Fibroblast of lung (primary cell): ENCODE measurements at regions not wholly inside any gene's neighbourhood (a gene's known extent, or its start where the extent isn't known, plus 50 kb on each side); places are given as distances from the start of the nearest gene placed in this dataset.

Experiments
- DNase-seq, 2 donors: peaks; one replicate each; pipeline versions ENCODE4 v3.0.0 to v3.0.0-alpha.2; 2010; ENCODE audit warnings: low read depth in 2 of 2
- H2AFZ ChIP-seq: 2 replicates; pipeline ENCODE4 v1.5.1; 2012; ENCODE audit warnings: low read length, control low read depth, inconsistent platforms
- H3K27ac ChIP-seq: 2 replicates; pipeline ENCODE4 v1.5.1; 2011; ENCODE audit warnings: low read length, control low read depth; ENCODE audit not compliant: insufficient read depth
- H3K27me3 ChIP-seq: 2 replicates; pipeline ENCODE4 v1.5.1; 2011; ENCODE audit warnings: mild to moderate bottlenecking, low read length; ENCODE audit not compliant: control insufficient read depth, insufficient read depth
- H3K36me3 ChIP-seq: 2 replicates; pipeline ENCODE4 v1.5.1; 2011; ENCODE audit warnings: low read length; ENCODE audit not compliant: control insufficient read depth, insufficient read depth
- H3K4me1 ChIP-seq: 2 replicates; pipeline ENCODE4 v1.5.1; 2011; ENCODE audit warnings: low read length; ENCODE audit not compliant: control insufficient read depth, insufficient read depth; ENCODE audit errors: extremely low read depth
- H3K4me2 ChIP-seq: 2 replicates; pipeline ENCODE4 v1.5.1; 2011; ENCODE audit warnings: low read length, control low read depth; ENCODE audit not compliant: insufficient read depth; ENCODE audit errors: extremely low read depth
- H3K4me3 ChIP-seq, 4 experiments: fragments of 200-600 bp in 1 of 4; sonication (generic) in 1 of 4; replicated peaks in 1 of 4; 2 replicates each; pipeline ENCODE4 v1.5.1; 2011 to 2016; ENCODE audit warnings: low read length in 4 of 4, low read depth in 3 of 4, mild to moderate bottlenecking in 3 of 4, control low read depth in 2 of 4, inconsistent platforms in 1 of 4, mixed read lengths in 1 of 4; ENCODE audit not compliant: insufficient read depth in 1 of 4; ENCODE audit errors: control extremely low read depth in 1 of 4
- H3K79me2 ChIP-seq: 2 replicates; pipeline ENCODE4 v1.5.1; 2012; ENCODE audit warnings: mild to moderate bottlenecking, low read length, inconsistent platforms; ENCODE audit not compliant: control insufficient read depth, insufficient read depth
- H3K9ac ChIP-seq: 2 replicates; pipeline ENCODE4 v1.5.1; 2011; ENCODE audit warnings: mild to moderate bottlenecking, low read length, control low read depth; ENCODE audit not compliant: insufficient read depth
- H3K9me3 ChIP-seq: 2 replicates; pipeline ENCODE4 v1.5.1; 2012; ENCODE audit warnings: low read depth, low read length; ENCODE audit not compliant: control insufficient read depth, insufficient read depth
- H4K20me1 ChIP-seq: 2 replicates; pipeline ENCODE4 v1.5.1; 2011; ENCODE audit warnings: low read length; ENCODE audit not compliant: control insufficient read depth, insufficient read depth; ENCODE audit errors: extremely low read depth
- EZH2 ChIP-seq: IDR thresholded peaks from 2 replicates; pipeline ENCODE4 v1.5.1; 2012; ENCODE audit warnings: low read length, control low read depth, mild to moderate bottlenecking; ENCODE audit errors: missing control alignments
- TF ChIP-seq, protein P1 (sequence below), 2 donors: IDR thresholded peaks in 1 of 2; conservative IDR thresholded peaks in 1 of 2; 1 replicate in 1 of 2; 2 replicates in 1 of 2; pipeline ENCODE4 v1.5.1; 2011 to 2012; ENCODE audit warnings: low read length in 2 of 2, control low read depth in 1 of 2, inconsistent platforms in 1 of 2, low read depth in 1 of 2, mild to moderate bottlenecking in 1 of 2

DNA sequence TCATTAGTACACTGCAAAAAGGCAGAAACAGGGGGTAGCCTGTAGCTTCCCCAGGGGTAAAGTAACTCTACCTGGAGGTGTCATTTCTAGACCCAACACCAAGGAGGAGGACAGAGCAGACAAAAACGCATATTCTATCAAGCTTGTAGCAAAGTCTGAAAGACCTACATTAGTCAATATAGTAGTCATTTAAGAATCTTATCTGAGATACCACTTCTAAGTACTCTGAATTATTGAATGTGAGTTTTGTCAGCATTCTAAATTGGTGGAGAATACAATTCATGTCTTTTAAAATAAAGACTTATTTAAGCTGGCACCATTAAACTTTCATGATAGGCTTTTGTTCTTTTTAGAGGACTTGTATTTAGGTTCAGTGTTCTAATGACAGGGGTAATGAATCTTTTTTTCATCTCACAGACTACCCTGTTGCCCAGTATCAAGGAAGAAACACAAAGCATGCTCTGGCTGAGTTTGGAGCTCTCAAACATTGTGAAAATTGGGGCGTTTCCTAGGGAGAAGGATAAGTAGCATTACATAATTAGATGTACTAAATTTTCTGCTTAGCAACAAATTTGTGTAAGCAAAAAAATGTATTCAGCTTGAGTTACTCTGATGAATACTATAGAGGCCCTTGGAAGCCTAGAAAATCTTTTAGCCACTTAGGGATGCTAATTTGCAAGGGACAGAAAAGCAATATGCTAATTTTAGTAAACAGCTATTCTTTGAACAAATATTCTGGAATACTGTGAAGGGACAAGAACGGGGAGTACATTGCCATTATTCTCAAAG lies 255.4 kb upstream of the HSF2 start:
- no peaks in the 10 kb centered on the region for H3K79me2 ChIP-seq
- no peak overlapping the region for H3K27ac ChIP-seq
- H3K9ac ChIP-seq, result no peak overlapping the region
- no peak for DNase-seq
- H3K4me3 ChIP-seq, result no peak overlapping the region
- no peaks in the 10 kb centered on the region for H3K9me3 ChIP-seq
- no peak overlapping the region for H3K4me2 ChIP-seq
- no peaks in the 10 kb centered on the region for H4K20me1 ChIP-seq
- no peaks in the 10 kb centered on the region for H3K4me1 ChIP-seq
- no peaks in the 10 kb centered on the region for H3K27me3 ChIP-seq
- TF ChIP-seq EZH2, result no peak
- TF ChIP-seq, protein P1, sequence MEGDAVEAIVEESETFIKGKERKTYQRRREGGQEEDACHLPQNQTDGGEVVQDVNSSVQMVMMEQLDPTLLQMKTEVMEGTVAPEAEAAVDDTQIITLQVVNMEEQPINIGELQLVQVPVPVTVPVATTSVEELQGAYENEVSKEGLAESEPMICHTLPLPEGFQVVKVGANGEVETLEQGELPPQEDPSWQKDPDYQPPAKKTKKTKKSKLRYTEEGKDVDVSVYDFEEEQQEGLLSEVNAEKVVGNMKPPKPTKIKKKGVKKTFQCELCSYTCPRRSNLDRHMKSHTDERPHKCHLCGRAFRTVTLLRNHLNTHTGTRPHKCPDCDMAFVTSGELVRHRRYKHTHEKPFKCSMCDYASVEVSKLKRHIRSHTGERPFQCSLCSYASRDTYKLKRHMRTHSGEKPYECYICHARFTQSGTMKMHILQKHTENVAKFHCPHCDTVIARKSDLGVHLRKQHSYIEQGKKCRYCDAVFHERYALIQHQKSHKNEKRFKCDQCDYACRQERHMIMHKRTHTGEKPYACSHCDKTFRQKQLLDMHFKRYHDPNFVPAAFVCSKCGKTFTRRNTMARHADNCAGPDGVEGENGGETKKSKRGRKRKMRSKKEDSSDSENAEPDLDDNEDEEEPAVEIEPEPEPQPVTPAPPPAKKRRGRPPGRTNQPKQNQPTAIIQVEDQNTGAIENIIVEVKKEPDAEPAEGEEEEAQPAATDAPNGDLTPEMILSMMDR (conservative IDR thresholded peaks at IDR 0.05 in 1 of 2, IDR thresholded peaks at IDR 0.05 in 1 of 2; ENCODE audit: low read depth in 1 of 2, low read length in 2 of 2), result no peak
- no peaks in the 10 kb centered on the region for H3K36me3 ChIP-seq
- H2AFZ ChIP-seq, result no peak overlapping the region

DNA sequence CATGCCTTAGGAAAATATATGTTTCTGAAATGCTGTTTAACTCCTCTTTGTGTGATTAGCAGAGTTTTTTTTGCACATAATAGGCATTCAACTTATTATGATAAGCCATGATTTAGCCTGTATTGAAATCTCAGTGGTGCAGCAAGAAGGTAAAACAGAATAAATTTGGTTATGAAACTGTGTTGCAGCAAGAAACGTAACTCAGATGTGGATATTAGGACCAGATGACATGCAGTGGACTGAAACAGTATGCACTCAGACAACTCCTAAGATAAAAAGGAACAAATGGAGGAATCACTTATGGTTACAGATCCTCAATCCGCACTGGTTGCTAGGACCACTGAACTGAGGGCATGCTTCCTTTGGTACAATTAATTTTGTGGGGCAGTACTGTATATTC lies 254.2 kb upstream of the HSF2 start:
- Histone ChIP-seq H3K4me2 (no peak overlapping the region), H3K27me3 (no peaks in the 10 kb centered on the region), H3K9me3 (no peaks in the 10 kb centered on the region), H3K79me2 (no peaks in the 10 kb centered on the region), H3K4me1 (no peaks in the 10 kb centered on the region), H3K36me3 (no peaks in the 10 kb centered on the region), H3K9ac (no peak overlapping the region), H2AFZ (no peak overlapping the region), H4K20me1 (no peaks in the 10 kb centered on the region), H3K27ac (no peak overlapping the region), H3K4me3 (no peak overlapping the region)
- no peak for DNase-seq
- TF ChIP-seq EZH2, result no peak
- TF ChIP-seq, protein P1 (conservative IDR thresholded peaks at IDR 0.05 in 1 of 2, IDR thresholded peaks at IDR 0.05 in 1 of 2; ENCODE audit: low read depth in 1 of 2, low read length in 2 of 2), result no peak

DNA sequence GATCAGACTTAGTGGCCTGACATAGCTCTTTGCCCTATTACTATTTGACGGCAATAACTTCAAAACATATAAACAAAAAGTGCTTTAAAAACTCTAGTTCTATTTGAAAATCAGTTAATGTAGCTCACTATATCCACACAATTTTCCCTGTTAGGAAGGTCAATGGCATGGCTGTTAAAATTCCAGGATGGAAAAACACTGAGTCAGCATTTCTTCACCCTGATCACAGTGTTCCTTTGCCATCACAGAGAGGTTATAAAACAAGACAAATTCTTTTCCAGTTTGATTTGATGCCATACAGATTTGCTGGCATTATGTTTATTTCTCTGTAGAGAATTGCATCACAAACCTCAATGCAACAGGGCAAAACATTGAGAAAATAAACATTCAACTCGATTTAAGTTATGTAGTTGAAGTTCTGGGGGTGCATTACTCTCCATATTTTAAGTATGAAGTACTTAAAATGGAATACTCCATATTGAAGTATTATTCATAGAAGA lies 253.7 kb upstream of the HSF2 start:
- no peak for DNase-seq
- Histone ChIP-seq H3K4me3 (no peak overlapping the region), H3K9me3 (no peaks in the 10 kb centered on the region), H3K4me2 (no peak overlapping the region), H3K27ac (no peak overlapping the region), H4K20me1 (no peaks in the 10 kb centered on the region), H2AFZ (no peak overlapping the region), H3K79me2 (no peaks in the 10 kb centered on the region), H3K27me3 (no peaks in the 10 kb centered on the region), H3K4me1 (no peaks in the 10 kb centered on the region), H3K9ac (no peak overlapping the region), H3K36me3 (no peaks in the 10 kb centered on the region)
- TF ChIP-seq, protein P1 (conservative IDR thresholded peaks at IDR 0.05 in 1 of 2, IDR thresholded peaks at IDR 0.05 in 1 of 2; ENCODE audit: low read depth in 1 of 2, low read length in 2 of 2), result no peak
- no peak for TF ChIP-seq EZH2
